ENCODE measurements at regions not wholly inside any gene's neighbourhood (a gene's known extent, or its start where the extent isn't known, plus 50 kb on each side); places are given as distances from the start of the nearest gene placed in this dataset.

- TF ChIP-seq CTCF (IDR thresholded peaks at IDR 0.05; ENCODE audit: low read length): no peak
- no peak for TF ChIP-seq EZH2 (IDR thresholded peaks at IDR 0.05; ENCODE audit: borderline replicate concordance, low read length)
Observed at GRCh38 chr7:116392806-116393205, 106.7 kb upstream of the CAV2 start.
